22Rv1 (cell line): ENCODE measurements at regions not wholly inside any gene's neighbourhood (a gene's known extent, or its start where the extent isn't known, plus 50 kb on each side); places are given as distances from the start of the nearest gene placed in this dataset.

Source experiments
- ZFX ChIP-seq: fragments of 450-650 bp; IDR thresholded peaks from 2 replicates; pipeline ENCODE4 v1.6.1; 2017; ENCODE audit warnings: antibody characterized with exemption, borderline replicate concordance
- TF ChIP-seq, protein P1 (sequence below): fragments of 450-650 bp; IDR thresholded peaks from 2 replicates; pipeline ENCODE4 v1.5.1; 2017; ENCODE audit warnings: mild to moderate bottlenecking

- TF ChIP-seq, protein P1, sequence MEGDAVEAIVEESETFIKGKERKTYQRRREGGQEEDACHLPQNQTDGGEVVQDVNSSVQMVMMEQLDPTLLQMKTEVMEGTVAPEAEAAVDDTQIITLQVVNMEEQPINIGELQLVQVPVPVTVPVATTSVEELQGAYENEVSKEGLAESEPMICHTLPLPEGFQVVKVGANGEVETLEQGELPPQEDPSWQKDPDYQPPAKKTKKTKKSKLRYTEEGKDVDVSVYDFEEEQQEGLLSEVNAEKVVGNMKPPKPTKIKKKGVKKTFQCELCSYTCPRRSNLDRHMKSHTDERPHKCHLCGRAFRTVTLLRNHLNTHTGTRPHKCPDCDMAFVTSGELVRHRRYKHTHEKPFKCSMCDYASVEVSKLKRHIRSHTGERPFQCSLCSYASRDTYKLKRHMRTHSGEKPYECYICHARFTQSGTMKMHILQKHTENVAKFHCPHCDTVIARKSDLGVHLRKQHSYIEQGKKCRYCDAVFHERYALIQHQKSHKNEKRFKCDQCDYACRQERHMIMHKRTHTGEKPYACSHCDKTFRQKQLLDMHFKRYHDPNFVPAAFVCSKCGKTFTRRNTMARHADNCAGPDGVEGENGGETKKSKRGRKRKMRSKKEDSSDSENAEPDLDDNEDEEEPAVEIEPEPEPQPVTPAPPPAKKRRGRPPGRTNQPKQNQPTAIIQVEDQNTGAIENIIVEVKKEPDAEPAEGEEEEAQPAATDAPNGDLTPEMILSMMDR: no peak
- TF ChIP-seq ZFX: no peak
Observed at GRCh38 chr11:119972281-119972680, 165.6 kb downstream of the TRIM29 start.
